GM21447 (cell line): ENCODE measurements at regions not wholly inside any gene's neighbourhood (a gene's known extent, or its start where the extent isn't known, plus 50 kb on each side); places are given as distances from the start of the nearest gene placed in this dataset.
"Not testable (repeated sequence)": the region's sequence is repeated elsewhere in the genome, so short reads cannot be mapped to it uniquely, and the experiment has no call there.

Source experiments
- ATAC-seq: cut with Tn5 transposase; IDR thresholded peaks from one replicate; pipeline ENCODE4 v1.9.1; 2021; ENCODE audit not compliant: unreplicated experiment

GRCh38 chr2:34519659-34520058 is 920.6 kb upstream of the FAM98A start:
- no peak for ATAC-seq

- ATAC-seq, result no peak
Observed at GRCh38 chr2:34498561-34498960, 899.5 kb upstream of the FAM98A start.

- not testable (repeated sequence) for ATAC-seq
Observed at GRCh38 chr2:34494192-34494591, 895.1 kb upstream of the FAM98A start.

- no peak for ATAC-seq
Observed at GRCh38 chr2:34492561-34493455, 893.7 kb upstream of the FAM98A start.

GRCh38 chr2:34486965-34487364 is 887.9 kb upstream of the FAM98A start:
- ATAC-seq, result no peak

GRCh38 chr2:34481542-34481941 is 882.4 kb upstream of the FAM98A start:
- no peak for ATAC-seq

GRCh38 chr2:34480366-34480765 is 881.3 kb upstream of the FAM98A start:
- ATAC-seq, result no peak

- no peak for ATAC-seq
Observed at GRCh38 chr2:34475156-34475555, 876.1 kb upstream of the FAM98A start.

GRCh38 chr2:34474646-34475045 is 875.5 kb upstream of the FAM98A start:
- no peak for ATAC-seq

- ATAC-seq, result no peak
Observed at GRCh38 chr2:34447097-34447496, 848.0 kb upstream of the FAM98A start.

- ATAC-seq, result no peak
Observed at GRCh38 chr2:34423301-34423700, 824.2 kb upstream of the FAM98A start.

GRCh38 chr2:34419856-34420255 is 820.8 kb upstream of the FAM98A start:
- ATAC-seq, result no peak

GRCh38 chr2:34416856-34417255 is 817.8 kb upstream of the FAM98A start:
- ATAC-seq, result no peak

GRCh38 chr2:34414856-34415255 is 815.8 kb upstream of the FAM98A start:
- ATAC-seq, result no peak

- ATAC-seq, result no peak
Observed at GRCh38 chr2:34408100-34408499, 809.0 kb upstream of the FAM98A start.

GRCh38 chr2:34403512-34403911 is 804.4 kb upstream of the FAM98A start:
- no peak for ATAC-seq

- ATAC-seq, result no peak
Observed at GRCh38 chr2:34402376-34402775, 803.3 kb upstream of the FAM98A start.

GRCh38 chr2:34401186-34401585 is 802.1 kb upstream of the FAM98A start:
- no peak for ATAC-seq

- ATAC-seq, result no peak
Observed at GRCh38 chr2:34388446-34388845, 789.3 kb upstream of the FAM98A start.

- no peak for ATAC-seq
Observed at GRCh38 chr2:34387536-34387935, 788.4 kb upstream of the FAM98A start.

- ATAC-seq, result no peak
Observed at GRCh38 chr2:34379586-34379985, 780.5 kb upstream of the FAM98A start.

GRCh38 chr2:34373586-34374233 is 774.6 kb upstream of the FAM98A start:
- no peak for ATAC-seq
